Islet precursor cell (in vitro differentiated cells): ENCODE measurements at regions not wholly inside any gene's neighbourhood (a gene's known extent, or its start where the extent isn't known, plus 50 kb on each side); places are given as distances from the start of the nearest gene placed in this dataset.
A peak's percentile ranks its signal among the peaks of the same experiment; 100 is the strongest.

ENCODE experiments used
- DNase-seq: peaks from one replicate; pipeline ENCODE4 v3.0.0-alpha.2; 2018

DNA sequence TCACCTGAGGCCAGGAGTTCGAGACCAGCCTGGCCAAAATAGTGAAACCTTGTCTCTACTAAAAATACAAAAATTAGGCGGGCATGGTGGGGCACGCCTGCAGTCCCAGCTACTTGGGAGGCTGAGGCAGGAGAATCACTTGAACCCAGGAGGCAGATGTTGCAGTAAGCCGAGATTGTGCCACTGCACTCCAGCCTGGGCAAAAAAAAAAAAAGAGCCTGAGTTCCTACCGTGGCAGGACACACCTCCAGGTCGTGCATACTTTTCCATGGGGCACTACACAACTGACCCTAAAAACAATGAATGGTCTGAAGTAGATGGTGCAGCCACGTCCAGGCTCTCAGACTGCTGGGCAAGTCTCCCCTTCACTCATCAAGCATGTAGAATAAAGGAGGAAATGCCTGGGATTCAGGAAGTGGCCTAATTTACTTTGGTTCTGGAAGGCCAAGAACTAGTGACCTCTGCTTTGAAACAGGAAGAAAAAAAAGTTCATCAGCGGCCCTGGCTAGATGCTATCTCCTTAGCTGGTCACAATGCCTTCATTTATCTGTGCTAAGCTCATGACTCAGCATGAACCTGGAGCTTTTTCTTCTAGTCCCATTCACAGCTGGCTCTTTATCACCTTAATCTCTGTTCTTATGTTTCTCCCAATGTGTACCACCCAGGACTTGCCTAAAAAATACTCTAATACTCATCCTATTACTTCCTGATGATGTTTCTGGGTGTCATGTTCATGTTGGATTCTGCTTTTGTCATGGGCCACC lies 55.8 kb upstream of the OR6J1 start:
- DNase-seq = peak; percentile 93

DNA sequence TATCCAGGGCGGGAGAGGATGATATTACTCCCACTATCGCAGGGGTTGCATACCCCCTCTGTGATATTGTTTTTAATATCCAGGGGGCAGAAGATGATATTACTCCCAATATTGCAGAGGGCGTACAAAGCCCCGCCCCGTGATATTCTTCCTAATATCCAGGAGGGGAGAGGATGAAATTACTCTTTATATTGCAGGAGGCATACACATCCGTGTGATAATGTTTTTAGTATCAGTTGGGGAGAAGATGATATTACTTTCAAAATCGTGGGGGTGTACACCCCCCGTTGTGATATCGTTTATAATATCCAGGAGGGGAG lies 52.9 kb upstream of the OXA1L start:
- no peak for DNase-seq

DNA sequence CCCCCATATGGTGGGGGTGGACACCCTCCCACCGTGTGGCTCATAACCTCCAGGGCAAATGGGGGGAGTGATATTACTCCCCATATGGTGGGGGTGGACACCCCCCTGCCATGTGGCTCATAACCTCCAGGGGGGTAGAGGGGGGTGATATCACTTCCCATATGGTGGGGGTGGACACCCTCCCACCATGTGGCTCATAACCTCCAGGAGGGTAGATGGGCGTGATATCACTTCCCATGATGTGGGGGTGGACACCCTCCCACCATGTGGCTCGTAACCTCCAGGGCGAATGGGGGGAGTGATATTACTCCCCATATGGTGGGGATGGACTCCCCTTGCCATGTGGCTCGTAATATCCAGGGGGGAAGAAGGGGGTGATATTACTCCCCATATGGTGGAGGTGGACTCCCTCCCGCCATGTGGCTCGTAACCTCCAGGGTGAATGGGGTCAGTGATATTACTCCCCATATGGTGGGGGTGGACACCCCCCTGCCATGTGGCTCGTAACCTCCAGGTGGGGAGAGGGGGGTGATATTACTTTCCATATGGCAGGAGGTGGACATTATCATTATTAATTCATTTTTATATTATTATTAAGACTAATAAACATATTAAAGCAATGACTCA lies 51.2 kb upstream of the OXA1L start:
- DNase-seq = no peak

DNA sequence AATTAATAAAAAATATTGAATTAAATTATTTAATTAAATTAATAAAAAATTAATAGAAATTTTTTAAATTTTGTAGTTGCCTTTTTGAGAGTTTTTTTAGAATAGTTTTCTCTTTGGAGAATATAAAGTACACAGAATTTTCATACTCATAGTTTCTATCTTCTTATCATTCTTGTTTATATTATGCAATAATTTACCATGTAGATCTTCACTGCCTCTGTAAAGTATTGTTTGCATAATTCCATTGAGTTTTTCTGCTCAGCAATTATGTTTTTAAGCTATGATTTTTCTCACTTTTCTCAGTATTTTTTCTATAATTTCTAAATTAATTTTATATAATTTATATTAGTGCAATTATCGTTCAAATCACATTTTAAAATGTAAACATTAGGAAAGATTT lies 50.6 kb upstream of the OXA1L start:
- no peak for DNase-seq
